ENCODE measurements at regions not wholly inside any gene's neighbourhood (a gene's known extent, or its start where the extent isn't known, plus 50 kb on each side); places are given as distances from the start of the nearest gene placed in this dataset.

GRCh38 chr3:30097022-30097650 lies 509.3 kb upstream of the TGFBR2 start:
- TF ChIP-seq CTCF (IDR thresholded peaks at IDR 0.05) (no peak), POLR2A (IDR thresholded peaks at IDR 0.05) (no peak)
